Mammary epithelial cell (primary cell): ENCODE measurements at regions not wholly inside any gene's neighbourhood (a gene's known extent, or its start where the extent isn't known, plus 50 kb on each side); places are given as distances from the start of the nearest gene placed in this dataset.

ENCODE experiments used
- CTCF ChIP-seq, 2 donors: IDR thresholded peaks in 1 of 2; conservative IDR thresholded peaks in 1 of 2; 2 replicates each; pipeline ENCODE4 v1.5.1; 2011 to 2012; ENCODE audit warnings: inconsistent platforms in 2 of 2, low read length in 2 of 2, mild to moderate bottlenecking in 2 of 2, control low read depth in 1 of 2, low read depth in 1 of 2; ENCODE audit not compliant: insufficient read depth in 1 of 2; ENCODE audit errors: extremely low read depth in 1 of 2
- EZH2 ChIP-seq: IDR thresholded peaks from 2 replicates; pipeline ENCODE4 v1.6.1; 2012; ENCODE audit warnings: low read length, inconsistent platforms, borderline replicate concordance

- no peak for TF ChIP-seq CTCF (conservative IDR thresholded peaks at IDR 0.05 in 1 of 2, IDR thresholded peaks at IDR 0.05 in 1 of 2; ENCODE audit: extremely low read depth in 1 of 2, insufficient read depth in 1 of 2, low read depth in 1 of 2, low read length in 2 of 2)
- TF ChIP-seq EZH2, result no peak
Measured at GRCh38 chr5:51096859-51097258, 286.4 kb upstream of the ISL1 start.
